HEK293 (cell line): ENCODE measurements at regions not wholly inside any gene's neighbourhood (a gene's known extent, or its start where the extent isn't known, plus 50 kb on each side); places are given as distances from the start of the nearest gene placed in this dataset.
A peak's percentile ranks its signal among the peaks of the same experiment; 100 is the strongest.

ENCODE experiments used
- CTCF ChIA-PET: fragments of 350-600 bp; formaldehyde crosslinking; extraction: SDS; loops from one replicate; lab custom pipeline; 2021; ENCODE audit warnings: antibody characterized with exemption; lab: Yijun Ruan, JAX
- POLR2A ChIA-PET: fragments of 300-600 bp; formaldehyde crosslinking; extraction: SDS; loops from one replicate; lab custom pipeline; 2020; ENCODE audit warnings: antibody characterized with exemption, inconsistent platforms; lab: Yijun Ruan, JAX
- H3K27ac ChIP-seq: fragments of 200-500 bp; sonication (Bioruptor generic); 2 replicates; pipeline ENCODE4 v1.5.1; 2014; ENCODE audit warnings: low read depth, low read length, control low read depth, inconsistent platforms; ENCODE audit errors: extremely low read depth
- H3K36me3 ChIP-seq, 2 experiments: fragments of 200-500 bp in 1 of 2; sonication (Bioruptor generic) in 1 of 2; 1 replicate in 1 of 2; 2 replicates in 1 of 2; pipeline ENCODE4 v1.5.1; 2014 to 2017; ENCODE audit warnings: inconsistent platforms in 2 of 2, low read length in 2 of 2; ENCODE audit not compliant: control insufficient read depth in 2 of 2, insufficient read depth in 1 of 2
- H3K4me1 ChIP-seq: fragments of 200-500 bp; sonication (Bioruptor generic); 2 replicates; pipeline ENCODE4 v1.5.1; 2014; ENCODE audit warnings: mild to moderate bottlenecking, low read length, inconsistent platforms; ENCODE audit not compliant: control insufficient read depth, insufficient read depth
- H3K4me3 ChIP-seq: 2 replicates; pipeline ENCODE4 v1.5.1; 2011; ENCODE audit warnings: low read depth, mild to moderate bottlenecking, control low read depth, low read length, moderate library complexity
- H3K9me3 ChIP-seq: fragments of 200-500 bp; sonication (Bioruptor generic); 2 replicates; pipeline ENCODE4 v1.5.1; 2014; ENCODE audit warnings: low read depth, low read length, inconsistent platforms; ENCODE audit not compliant: control insufficient read depth, insufficient read depth
- KLF9 ChIP-seq: fragments of 450-650 bp; formaldehyde crosslinking; IDR thresholded peaks from 2 replicates; pipeline ENCODE4 v1.5.1; 2016; ENCODE audit warnings: missing biosample characterization, missing genetic modification characterization, low read depth
- PRDM1 ChIP-seq: fragments of 450-650 bp; formaldehyde crosslinking; IDR thresholded peaks from 2 replicates; pipeline ENCODE4; 2016; ENCODE audit warnings: missing biosample characterization, missing genetic modification characterization
- SETDB1 ChIP-seq: IDR thresholded peaks from one replicate; pipeline ENCODE4 v1.6.1; 2017; ENCODE audit warnings: mild to moderate bottlenecking, low read length, moderate library complexity, mixed read lengths; ENCODE audit not compliant: insufficient read length
- TRIM28 ChIP-seq: IDR thresholded peaks from 2 replicates; pipeline ENCODE4 v1.6.1; 2011; ENCODE audit warnings: low read length, control low read depth, borderline replicate concordance
- ZNF169 ChIP-seq: fragments of 450-650 bp; formaldehyde crosslinking; IDR thresholded peaks from 2 replicates; pipeline ENCODE4 v1.5.1; 2016; ENCODE audit warnings: missing biosample characterization, missing genetic modification characterization
- ZNF184 ChIP-seq: fragments of 450-650 bp; IDR thresholded peaks from 2 replicates; pipeline ENCODE4 v1.5.1; 2018; ENCODE audit warnings: missing biosample characterization, mild to moderate bottlenecking, missing genetic modification characterization
- ZNF521 ChIP-seq: fragments of 450-650 bp; formaldehyde crosslinking; IDR thresholded peaks from 2 replicates; pipeline ENCODE4 v1.5.1; 2017; ENCODE audit warnings: missing biosample characterization, mild to moderate bottlenecking, missing genetic modification characterization
- ZNF558 ChIP-seq: fragments of 450-650 bp; formaldehyde crosslinking; IDR thresholded peaks from 2 replicates; pipeline ENCODE4 v1.5.1; 2016; ENCODE audit warnings: missing biosample characterization, missing genetic modification characterization
- ZNF560 ChIP-seq: fragments of 450-650 bp; formaldehyde crosslinking; IDR thresholded peaks from 2 replicates; pipeline ENCODE4 v1.5.1; 2017; ENCODE audit warnings: missing biosample characterization, missing genetic modification characterization, borderline replicate concordance
- ZNF626 ChIP-seq: fragments of 450-650 bp; sonication (Bioruptor Pico); formaldehyde crosslinking; IDR thresholded peaks from 2 replicates; pipeline ENCODE4 v1.5.1; 2018; ENCODE audit warnings: missing biosample characterization, missing genetic modification characterization, inconsistent platforms
- ZNF776 ChIP-seq: fragments of 450-650 bp; formaldehyde crosslinking; IDR thresholded peaks from 2 replicates; pipeline ENCODE4 v1.5.0; 2017; ENCODE audit warnings: missing biosample characterization, missing genetic modification characterization, borderline replicate concordance
- TF ChIP-seq, protein P1 (sequence below): fragments of 450-650 bp; formaldehyde crosslinking; IDR thresholded peaks from 2 replicates; pipeline ENCODE4 v1.5.1; 2016; ENCODE audit warnings: missing biosample characterization, missing genetic modification characterization
- TF ChIP-seq, protein P2 (sequence below): fragments of 450-650 bp; formaldehyde crosslinking; IDR thresholded peaks from 2 replicates; pipeline ENCODE4 v1.5.1; 2016; ENCODE audit warnings: missing biosample characterization, missing genetic modification characterization
- TF ChIP-seq, protein P3 (sequence below): fragments of 450-650 bp; IDR thresholded peaks from 2 replicates; pipeline ENCODE4 v1.5.1; 2018; ENCODE audit warnings: missing biosample characterization, missing genetic modification characterization
- TF ChIP-seq, protein P4 (sequence below): fragments of 450-650 bp; formaldehyde crosslinking; IDR thresholded peaks from 2 replicates; pipeline ENCODE4 v1.5.1; 2016; ENCODE audit warnings: missing biosample characterization, missing genetic modification characterization

DNA sequence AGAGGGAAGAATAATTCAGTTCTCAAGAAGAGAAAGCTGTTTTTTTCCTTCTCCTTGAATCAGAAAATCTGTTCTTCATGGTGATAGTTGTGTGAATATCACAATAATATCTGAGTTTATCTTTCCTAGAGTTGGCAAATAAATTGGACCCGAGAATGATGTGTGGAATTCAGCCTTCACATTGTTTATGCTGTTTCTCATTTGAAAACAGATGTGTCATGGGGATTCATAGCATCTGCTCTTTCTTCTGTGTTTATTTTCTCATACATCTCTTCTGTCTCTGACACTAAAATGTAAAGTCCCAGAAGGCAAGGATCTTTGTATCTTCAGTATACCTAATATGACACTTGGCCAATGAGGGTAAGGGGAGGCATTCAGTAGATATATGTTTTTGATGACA lies 103.6 kb upstream of the SGK1 start (continued):
- TF ChIP-seq, protein P1, sequence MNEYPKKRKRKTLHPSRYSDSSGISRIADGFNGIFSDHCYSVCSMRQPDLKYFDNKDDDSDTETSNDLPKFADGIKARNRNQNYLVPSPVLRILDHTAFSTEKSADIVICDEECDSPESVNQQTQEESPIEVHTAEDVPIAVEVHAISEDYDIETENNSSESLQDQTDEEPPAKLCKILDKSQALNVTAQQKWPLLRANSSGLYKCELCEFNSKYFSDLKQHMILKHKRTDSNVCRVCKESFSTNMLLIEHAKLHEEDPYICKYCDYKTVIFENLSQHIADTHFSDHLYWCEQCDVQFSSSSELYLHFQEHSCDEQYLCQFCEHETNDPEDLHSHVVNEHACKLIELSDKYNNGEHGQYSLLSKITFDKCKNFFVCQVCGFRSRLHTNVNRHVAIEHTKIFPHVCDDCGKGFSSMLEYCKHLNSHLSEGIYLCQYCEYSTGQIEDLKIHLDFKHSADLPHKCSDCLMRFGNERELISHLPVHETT (tag by site-specific recombination) = no peak
- TF ChIP-seq, protein P2, sequence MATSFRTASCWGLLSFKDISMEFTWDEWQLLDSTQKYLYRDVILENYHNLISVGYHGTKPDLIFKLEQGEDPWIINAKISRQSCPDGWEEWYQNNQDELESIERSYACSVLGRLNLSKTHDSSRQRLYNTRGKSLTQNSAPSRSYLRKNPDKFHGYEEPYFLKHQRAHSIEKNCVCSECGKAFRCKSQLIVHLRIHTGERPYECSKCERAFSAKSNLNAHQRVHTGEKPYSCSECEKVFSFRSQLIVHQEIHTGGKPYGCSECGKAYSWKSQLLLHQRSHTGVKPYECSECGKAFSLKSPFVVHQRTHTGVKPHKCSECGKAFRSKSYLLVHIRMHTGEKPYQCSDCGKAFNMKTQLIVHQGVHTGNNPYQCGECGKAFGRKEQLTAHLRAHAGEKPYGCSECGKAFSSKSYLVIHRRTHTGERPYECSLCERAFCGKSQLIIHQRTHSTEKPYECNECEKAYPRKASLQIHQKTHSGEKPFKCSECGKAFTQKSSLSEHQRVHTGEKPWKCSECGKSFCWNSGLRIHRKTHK (tag by site-specific recombination) = no peak

DNA sequence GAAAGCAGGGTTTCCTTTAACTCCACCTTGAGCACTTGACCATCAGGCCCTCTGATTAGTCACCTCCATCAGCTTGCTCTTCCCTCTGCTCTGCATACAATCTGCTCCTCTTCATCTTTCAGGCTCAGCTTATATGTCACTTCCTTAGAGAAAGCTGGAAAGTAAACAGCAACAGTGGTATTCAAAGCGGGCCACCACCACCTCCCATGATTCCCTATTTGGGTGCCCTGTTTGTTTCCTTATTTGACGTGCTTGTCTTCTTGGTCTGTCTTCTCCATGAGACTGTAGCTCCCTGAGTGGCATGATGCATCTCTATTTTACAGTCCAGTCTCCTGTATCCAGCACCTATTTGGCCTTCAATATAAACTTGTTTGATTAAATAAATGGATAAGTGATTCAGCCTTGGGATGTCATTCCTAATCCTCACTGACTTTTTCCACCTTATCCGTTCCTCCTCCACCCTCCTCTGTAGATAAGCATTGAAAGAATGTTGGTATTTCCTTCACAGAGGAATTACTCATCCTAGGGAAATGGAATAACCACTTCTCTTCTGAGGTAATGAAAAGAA lies 102.8 kb upstream of the SGK1 start:
- Histone ChIP-seq H3K36me3 (no peaks in the 10 kb centered on the region), H3K4me1 (no peaks in the 10 kb centered on the region), H3K9me3 (no peaks in the 10 kb centered on the region), H3K27ac (no peak overlapping the region), H3K4me3 (no peak overlapping the region)
- ChIA-PET POLR2A (no interaction called here), CTCF (interaction anchor here (0.7 kb wide), 1 partner anchor 183 kb away, joined by 4 read pairs; no protein-coding TSS in a partner anchor)
- no peak for TF ChIP-seq ZNF558 (tag by site-specific recombination)
- TF ChIP-seq SETDB1 = peak; percentile 11
- no peak for TF ChIP-seq ZNF560 (tag by site-specific recombination)
- TF ChIP-seq ZNF184 (tag by site-specific recombination) = no peak
- TF ChIP-seq TRIM28 = peak; percentile 49; the same call in 1 of the 2 replicates

DNA sequence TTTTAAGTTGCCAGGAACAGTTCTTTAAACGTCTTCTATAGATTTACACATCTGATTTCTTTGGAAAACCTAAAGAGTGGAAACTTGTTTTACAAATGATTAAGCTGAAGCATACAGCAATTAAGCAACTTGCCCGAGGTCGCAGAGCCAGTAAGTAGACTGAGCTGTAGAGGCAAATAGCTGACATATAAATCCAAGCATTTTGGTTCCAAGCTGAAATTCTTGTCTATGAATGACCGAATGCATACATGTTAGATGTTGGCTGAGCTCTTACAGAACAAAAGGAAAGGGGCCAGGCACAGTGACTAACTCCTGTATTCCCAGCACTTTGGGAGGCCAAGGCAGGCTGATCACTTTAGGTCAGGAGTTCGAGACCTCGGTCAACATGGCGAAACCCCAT lies 101.8 kb upstream of the SGK1 start:
- no peak overlapping the region for H3K27ac ChIP-seq
- no peaks in the 10 kb centered on the region for H3K4me1 ChIP-seq
- TF ChIP-seq ZNF626 (no peak), ZNF169 (tag by site-specific recombination) (no peak), ZNF521 (tag by site-specific recombination) (no peak), ZNF776 (tag by site-specific recombination) (no peak), KLF9 (tag by site-specific recombination) (no peak), PRDM1 (no peak)
- TF ChIP-seq, protein P3, sequence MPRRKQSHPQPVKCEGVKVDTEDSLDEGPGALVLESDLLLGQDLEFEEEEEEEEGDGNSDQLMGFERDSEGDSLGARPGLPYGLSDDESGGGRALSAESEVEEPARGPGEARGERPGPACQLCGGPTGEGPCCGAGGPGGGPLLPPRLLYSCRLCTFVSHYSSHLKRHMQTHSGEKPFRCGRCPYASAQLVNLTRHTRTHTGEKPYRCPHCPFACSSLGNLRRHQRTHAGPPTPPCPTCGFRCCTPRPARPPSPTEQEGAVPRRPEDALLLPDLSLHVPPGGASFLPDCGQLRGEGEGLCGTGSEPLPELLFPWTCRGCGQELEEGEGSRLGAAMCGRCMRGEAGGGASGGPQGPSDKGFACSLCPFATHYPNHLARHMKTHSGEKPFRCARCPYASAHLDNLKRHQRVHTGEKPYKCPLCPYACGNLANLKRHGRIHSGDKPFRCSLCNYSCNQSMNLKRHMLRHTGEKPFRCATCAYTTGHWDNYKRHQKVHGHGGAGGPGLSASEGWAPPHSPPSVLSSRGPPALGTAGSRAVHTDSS (tag by site-specific recombination) = no peak
- TF ChIP-seq, protein P4, sequence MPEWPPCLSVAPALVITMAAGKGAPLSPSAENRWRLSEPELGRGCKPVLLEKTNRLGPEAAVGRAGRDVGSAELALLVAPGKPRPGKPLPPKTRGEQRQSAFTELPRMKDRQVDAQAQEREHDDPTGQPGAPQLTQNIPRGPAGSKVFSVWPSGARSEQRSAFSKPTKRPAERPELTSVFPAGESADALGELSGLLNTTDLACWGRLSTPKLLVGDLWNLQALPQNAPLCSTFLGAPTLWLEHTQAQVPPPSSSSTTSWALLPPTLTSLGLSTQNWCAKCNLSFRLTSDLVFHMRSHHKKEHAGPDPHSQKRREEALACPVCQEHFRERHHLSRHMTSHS (tag by site-specific recombination) = no peak
- H3K9me3 ChIP-seq = no peaks in the 10 kb centered on the region
- H3K36me3 ChIP-seq = no peaks in the 10 kb centered on the region
- H3K4me3 ChIP-seq = no peak overlapping the region
- CTCF ChIA-PET = interaction anchor here (0.5 kb wide), 1 partner anchor 1940 kb away, joined by 3 read pairs; no protein-coding TSS in a partner anchor
- POLR2A ChIA-PET = no interaction called here
